HG02678 (cell line): ENCODE measurements at regions not wholly inside any gene's neighbourhood (a gene's known extent, or its start where the extent isn't known, plus 50 kb on each side); places are given as distances from the start of the nearest gene placed in this dataset.
A peak's percentile ranks its signal among the peaks of the same experiment; 100 is the strongest.
"Not testable (repeated sequence)": the region's sequence is repeated elsewhere in the genome, so short reads cannot be mapped to it uniquely, and the experiment has no call there.

ENCODE experiments used
- ATAC-seq: cut with Tn5 transposase; IDR thresholded peaks from one replicate; pipeline ENCODE4 v1.9.1; 2021; ENCODE audit warnings: mild to moderate bottlenecking, moderate library complexity; ENCODE audit not compliant: unreplicated experiment

DNA sequence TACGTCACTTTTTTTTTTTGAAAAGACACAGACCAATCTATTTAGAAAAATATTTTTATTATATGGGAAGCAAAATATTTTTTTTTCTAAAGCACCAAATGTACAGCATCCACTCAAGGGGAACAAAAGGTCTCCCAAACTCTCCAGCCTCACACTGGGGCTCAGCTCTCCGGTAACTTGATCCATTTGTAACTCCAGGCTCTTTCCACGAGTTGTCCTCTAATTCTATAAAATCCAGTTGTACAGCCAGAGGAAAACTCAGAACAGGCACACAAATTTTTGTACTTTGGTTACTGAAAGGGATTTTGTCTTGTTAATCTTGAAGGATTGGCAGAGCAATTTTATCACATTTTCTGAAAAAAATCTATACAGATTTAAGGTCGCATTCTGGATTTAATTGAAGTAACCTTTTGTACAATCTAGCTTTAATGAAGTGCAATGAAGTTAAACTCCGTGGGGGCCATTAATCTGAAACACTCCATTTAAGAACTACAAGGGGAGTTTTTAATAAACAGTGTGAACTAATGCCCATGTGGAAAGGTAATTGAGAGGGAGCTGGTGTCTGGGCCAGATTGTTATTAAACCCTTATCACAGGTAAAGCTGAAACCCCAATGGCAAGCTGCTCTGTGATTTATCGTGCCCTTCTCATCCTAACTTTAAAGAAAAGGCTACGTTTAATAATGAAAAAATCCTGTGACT, 161.2 kb upstream of the FRG1 start:
- ATAC-seq: no peak

DNA sequence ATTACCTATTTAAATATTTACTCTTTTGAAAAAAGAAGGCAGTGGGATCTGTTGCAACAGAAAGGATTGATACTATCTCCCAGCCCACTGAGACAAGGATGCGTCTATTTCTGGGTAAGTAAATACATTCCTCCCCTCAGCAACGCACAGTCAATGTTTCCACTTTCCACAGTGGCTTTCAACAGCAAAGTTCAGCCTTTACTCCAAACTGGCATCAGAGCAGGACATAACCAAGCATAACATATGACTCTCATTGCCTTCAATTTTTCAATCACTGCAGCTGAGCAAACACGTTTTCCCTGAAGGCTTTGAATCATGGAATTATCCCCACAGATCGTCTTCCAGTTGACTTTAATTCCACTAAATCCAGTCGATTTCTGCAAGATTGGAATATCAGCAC, 160.3 kb upstream of the FRG1 start:
- ATAC-seq: no peak

DNA sequence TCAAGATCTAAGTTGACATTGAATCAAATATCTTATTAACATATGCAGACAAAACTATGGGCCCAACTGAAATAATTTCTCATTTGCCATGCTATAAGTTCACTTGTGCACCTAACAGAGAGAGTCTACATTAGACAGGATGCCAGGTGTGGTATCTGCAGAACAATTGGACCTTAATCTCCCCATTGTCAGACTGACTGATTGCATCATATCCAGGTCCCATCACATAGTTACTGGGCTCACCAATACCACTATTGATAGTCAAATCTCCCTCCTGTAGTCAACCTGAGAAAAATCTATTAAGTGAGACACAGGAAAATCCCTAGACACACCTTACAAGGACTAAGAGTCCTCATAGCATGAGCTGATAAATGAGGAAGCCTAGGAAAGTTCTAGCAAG, 156.0 kb upstream of the FRG1 start:
- no peak for ATAC-seq

DNA sequence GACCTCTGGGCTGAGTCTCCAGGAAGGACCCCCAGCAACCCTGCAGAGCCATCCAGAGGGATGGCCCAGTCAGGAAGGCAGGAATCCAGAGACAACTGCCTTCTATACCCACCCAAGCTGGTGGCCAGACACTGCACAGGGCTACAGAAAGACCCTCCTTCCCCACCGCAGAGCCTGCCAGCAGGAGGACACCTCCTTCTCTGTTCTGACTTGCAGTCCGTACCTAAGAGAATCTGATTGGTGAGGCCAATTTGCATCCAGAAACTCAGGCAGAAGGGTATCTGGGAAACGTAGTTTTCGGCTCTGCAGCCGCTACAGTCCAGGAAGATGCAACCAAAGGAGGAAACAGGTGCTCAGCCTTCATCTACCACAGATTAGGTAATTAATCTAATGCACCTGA, 155.4 kb upstream of the FRG1 start:
- no peak for ATAC-seq

DNA sequence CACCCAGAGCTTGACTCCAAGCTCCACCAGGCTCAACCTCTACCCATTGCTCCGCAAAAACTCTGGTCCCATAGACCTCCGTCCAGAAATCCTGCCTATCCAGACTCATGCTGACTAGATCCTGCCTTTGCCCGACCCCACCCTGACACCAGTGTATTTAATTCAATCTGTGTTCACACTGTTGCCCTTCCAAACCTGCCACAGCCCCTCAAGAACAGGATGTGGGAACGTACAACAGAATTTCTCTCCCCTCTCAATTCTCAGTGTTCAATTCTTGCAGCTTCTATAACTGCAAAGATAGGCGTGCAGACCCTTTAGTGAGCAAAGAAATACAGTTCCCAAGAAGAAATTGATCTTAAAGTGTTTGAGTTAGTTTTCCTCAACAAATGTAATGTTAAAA, 154.2 kb upstream of the FRG1 start:
- no peak for ATAC-seq

DNA sequence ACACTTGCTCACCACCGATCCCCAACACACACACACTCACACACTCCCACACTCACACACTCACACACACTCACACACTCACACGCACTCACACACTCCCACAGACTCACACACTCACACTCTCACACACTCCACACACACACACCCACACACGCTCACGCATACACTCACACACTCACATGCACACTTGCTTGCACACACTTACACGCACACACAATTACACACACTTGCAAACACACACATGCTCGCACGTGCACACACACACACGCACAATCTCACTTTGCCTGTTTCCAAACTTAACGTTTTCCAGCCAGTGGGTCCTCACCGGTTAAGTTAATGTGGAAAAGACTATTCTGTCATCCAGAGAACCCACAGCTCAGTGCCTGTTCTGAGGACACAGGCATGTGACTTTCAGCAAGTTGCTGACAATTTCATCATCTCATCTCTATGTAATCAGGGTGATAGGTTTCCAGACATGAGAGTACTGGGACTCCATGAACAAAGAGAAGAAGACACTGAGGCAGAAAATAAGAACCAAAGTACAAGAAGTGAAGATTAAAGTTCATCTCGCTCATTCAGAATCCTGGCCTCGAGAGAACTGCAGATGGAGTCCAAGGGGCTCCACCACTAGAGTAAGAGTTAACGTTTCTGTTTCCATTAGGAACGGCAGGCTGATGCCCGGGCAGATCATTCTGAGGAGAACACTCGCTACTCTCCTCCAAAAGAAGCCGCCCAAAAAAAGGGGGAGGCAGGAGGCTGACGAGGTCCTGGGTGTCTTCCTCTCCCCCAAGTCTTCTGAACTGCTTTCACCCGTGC, 153.2 kb upstream of the FRG1 start:
- ATAC-seq: no peak

DNA sequence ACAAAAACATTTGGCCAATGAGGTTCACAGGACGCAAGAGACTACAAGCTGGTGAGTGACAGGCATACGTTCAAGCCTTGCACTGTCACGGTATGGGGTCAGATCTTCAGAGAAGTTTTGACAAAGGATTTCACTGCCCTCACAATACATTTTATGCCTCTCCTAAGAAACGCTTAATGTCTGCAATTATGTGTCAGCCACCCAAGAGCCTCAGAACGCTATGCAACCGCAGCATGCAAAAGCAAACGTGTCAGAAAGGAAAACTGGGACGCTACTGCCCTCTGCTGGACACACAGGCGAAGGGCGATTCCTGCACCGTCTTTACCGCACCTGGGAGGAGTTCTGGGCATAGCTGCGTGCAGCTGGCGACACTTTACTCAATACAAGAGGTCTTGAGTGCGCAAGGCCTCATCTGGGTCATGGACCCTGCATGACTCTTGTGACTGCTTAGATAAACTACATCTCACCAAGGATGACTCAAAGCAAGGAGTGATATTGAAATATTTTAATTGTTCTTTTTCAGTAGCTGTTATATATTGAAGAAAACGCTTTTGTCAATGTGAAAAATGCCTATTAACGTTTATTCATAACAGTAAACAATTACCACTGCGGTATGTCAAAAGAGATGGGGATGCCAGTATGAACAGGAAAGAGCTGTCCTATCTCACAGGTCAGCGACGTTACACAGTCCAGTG, 147.6 kb upstream of the FRG1 start:
- ATAC-seq: peak; percentile 90

DNA sequence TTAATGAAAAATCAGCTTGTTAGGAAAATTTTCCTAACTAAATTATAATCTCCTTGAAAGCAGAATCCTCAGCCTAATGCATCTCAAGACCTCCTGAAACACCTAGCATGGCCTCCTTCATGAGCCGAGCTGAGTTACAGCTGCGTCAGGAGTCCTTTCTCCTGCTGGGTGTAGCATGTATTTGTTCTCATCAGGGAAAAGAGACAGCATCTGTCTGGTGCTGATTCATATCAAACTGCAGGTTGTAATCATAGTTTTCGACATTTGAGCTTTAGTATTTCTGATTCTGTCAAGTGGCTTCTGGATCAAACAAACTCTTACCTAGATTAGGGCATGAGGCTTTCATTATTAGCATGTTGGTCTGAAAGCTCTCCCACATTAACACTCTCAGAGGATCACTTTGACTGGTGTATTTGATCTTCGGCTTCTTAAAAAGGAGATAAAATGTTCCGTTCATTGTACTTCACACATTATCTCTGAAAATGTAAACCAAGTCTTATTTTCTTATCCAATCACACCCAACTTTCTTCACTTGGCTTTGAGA, 140.1 kb upstream of the FRG1 start:
- ATAC-seq: no peak

DNA sequence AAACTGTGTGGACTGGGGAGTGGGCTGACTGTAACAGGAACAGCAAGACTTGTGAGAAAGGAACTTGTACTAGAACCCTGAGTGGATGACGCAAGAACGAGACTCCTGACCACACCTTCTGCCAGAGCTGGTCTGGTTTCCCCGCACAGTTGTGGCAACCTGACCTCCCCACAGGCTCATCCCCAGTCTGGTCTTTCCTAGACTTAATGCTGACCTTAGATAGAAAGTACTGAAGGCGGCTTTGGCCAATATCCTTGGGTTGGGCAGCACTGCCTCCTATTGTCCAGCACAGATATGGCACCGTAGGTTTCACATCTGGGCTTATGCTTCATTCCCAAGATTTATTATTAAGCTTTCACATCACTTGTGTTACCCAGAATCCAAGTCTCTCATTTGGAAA, 137.8 kb upstream of the FRG1 start:
- no peak for ATAC-seq

DNA sequence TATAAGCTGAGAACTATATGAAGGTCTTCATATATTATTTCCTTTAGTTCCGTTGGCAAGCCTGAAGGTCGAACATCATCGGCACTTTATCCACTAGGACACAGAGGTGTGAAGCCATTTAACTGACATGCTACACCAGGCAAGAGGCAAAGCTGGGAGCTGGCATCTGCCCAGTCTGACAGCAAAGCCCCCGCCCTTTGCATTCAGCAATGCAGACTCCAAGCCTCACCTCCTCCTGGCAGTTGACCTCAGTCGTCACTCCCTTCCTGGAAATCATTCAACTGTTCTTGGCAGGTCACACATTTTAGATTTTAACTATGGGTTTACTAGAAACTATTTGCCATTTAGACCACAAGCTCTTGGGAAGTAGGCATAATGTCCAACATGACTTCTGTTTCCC, 135.8 kb upstream of the FRG1 start:
- no peak for ATAC-seq

DNA sequence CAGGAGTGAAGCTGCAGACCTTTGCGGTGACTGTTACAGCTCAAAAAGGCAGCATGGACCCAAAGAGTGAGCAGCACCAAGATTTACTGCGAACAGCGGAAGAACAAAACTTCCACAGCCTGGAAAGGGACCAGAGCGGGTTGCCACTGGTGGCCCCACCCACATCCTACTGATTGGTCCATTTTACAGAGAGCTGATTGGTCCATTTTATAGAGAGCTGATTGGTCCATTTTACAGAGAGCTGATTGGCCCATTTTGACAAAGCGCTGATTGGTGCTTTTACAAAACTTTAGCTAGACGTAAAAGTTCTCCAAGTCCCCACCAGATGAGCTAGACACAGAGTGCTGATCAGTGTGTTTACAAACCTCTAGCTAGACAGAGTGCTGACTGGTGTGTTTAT, 134.2 kb upstream of the FRG1 start:
- ATAC-seq: no peak

DNA sequence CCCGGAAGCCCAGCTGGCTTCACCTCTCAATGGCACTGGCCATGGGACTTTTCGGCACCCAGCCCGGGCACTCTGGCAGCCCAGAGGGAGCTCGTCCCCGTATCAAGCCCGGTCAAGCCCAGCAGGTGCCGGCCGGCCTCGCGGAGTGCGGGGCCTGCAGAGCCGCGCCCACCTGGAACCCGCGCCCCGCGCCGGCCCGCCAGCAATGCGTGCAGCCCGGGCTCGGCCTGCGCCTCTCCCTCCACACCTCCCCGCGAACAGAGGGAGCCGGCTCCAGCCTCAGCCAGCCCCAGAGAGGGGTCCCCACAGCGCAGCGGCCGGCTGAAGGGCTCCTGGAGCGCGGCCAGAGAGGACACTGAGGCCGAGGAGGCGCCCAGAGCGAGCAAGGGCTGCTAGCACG, 133.6 kb upstream of the FRG1 start:
- ATAC-seq: no peak

DNA sequence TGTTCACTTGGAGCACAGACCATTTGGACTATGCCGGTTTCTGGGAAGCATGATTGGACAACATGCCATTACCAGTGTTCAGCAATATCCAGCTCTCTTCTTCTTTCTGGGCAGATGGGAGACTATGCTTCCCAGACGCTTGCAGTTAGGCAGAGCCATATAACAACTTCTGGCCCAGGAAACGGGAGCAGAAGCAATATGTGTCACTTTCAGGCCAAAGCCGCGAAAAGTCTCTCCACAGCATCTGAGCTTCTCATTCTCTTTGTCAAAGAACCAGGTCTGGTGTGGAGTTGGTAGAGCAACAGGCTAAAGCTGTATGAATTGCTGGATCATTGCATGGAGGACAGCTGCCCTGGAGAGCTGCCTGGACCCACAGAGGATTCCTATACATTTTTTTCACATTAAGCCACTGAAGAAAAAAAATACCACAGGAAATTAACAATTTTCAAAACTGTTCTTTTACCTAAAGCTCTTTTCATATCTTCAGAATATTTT, 131.4 kb upstream of the FRG1 start:
- ATAC-seq: no peak

DNA sequence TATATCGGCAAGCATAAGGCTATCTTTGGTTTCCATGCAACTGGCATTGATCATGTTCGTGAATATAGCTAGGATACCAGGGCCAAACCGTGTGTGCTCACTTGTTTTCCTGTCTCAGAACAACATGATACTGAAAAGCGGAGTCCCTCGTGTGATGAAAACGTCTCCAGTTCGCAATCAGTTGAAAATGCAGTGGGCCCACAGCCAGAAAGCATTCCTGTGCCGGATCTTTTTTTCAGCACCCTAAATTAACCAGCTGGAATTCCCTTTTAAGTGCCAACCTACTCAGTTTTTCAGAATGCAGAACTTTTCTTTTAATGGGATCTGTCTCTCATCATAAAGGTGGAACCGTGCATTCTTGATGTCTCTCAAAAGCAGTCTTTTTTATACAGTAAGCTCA, 130.8 kb upstream of the FRG1 start:
- no peak for ATAC-seq

DNA sequence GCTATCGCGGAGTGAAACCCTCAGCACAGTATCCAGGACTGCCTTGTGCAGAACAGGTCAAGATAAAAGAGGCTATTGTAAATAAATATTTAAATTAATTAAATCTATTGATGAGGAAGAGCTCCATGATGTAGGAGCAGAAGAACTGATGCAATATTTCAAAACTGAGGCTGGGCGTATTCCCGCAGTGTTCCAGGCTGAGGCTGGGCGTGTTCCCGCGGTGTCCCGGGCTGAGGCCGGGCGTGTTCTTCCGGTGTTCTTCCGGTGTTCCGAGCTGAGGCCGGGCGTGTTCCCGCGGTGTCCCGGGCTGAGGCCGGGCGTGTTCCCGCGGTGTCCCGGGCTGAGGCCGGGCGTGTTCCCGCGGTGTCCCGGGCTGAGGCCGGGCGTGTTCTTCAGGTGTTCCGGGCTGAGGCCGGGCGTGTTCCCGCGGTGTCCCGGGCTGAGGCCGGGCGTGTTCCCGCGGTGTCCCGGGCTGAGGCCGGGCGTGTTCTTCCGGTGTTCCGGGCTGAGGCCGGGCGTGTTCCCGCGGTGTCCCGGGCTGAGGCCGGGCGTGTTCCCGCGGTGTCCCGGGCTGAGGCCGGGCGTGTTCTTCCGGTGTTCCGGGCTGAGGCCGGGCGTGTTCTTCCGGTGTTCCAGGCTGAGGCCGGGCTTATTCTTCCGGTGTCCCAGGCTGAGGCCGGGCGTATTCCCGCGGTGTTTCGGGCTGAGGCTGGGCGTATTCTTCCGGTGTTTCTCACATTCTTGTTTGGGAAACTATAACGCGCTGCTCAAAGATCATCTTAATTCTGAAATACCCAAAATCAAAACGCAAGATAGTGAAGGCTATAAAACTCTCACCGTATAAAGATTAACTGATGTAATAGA, 130.1 kb upstream of the FRG1 start:
- ATAC-seq: not testable (repeated sequence)

DNA sequence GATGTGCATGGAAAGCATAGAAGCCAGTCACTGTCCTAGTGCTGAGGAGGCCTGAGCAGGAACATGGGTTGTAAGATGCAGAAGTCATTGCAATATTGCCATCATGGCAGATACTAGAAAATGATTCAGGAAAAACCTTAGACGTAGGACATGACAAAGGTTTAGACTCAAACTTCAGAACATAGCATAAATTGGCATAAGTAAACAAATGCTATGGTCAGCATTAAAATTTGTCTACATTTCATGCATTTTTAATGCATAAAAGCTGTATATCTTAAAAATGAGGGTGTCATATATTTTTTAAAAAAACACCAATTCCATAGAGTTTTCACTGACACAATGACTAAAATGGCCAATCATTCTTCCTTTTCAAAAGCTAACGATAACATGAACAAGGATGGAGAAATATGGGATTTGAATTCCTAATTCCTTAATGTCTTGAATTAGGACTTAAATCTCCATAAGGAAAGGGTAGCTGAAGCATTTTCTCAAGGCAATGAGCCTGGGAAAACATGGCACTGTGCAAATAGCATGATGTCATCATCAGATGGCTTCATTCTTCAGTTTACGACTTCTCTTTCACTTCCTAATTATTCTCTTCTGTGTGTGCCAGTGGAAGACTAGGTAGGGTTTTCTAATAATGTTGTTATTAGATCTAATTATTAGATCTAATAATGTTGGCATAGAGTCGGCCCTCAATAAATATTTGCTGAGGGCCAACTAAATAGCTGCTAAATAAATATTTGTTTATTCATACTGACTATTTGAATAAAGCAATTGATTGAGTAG, 125.1 kb upstream of the FRG1 start:
- no peak for ATAC-seq

DNA sequence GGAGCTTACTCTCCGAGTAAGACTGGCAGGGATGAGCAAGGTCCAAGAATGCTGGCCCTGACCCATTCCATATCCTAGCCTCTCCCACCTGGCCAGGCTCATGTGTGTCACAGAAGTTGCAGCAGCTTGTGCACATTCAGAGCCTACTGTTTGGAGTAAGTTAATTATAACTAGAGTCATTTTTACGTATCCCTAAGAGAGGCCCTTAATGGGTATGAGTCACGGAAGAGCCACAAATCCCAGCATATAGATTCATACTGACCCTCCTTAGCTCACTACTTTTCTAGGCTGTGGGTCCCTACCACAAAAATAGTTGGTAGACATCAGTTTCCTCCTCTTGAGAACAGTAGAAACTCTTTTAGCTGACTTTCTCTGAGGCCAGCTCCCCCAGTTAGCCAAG, 118.3 kb upstream of the FRG1 start:
- no peak for ATAC-seq

DNA sequence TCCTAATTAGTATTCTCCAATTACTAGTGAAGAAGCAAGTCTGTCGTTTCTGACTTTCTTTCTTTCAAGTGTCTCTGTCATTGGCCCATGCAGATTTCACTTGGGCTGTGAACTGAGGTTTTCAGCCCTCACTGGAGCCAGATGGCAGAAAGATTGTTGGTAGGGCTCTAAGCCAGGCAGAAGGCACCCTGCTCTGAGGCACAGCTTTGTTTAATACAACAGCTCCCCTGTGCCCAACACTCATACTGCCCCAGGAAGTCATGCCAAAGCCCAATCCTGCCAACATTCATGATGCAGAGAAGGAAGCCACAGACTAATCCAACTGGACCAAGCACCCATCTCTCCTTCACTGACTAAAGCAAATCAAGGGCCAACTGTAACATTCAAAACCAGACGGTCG, 117.1 kb upstream of the FRG1 start:
- no peak for ATAC-seq

DNA sequence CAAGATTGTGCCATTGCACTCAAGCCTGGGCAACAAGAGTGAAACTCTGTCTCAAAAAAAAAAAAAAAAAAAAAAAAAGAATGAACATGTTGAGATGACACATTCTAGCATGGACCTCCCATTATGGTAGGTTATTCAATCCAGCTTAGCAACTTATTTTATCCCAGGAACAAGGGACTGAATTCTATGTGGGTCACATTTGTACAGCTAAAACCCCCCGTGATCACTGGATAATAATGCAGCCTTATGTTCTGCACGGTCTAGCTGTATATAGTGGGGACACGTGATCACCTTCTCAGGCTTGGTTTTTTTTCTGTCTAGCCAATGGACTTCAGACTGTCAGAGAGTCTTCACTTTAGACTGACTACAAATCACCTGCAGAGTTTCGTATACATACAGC, 115.2 kb upstream of the FRG1 start:
- no peak for ATAC-seq

DNA sequence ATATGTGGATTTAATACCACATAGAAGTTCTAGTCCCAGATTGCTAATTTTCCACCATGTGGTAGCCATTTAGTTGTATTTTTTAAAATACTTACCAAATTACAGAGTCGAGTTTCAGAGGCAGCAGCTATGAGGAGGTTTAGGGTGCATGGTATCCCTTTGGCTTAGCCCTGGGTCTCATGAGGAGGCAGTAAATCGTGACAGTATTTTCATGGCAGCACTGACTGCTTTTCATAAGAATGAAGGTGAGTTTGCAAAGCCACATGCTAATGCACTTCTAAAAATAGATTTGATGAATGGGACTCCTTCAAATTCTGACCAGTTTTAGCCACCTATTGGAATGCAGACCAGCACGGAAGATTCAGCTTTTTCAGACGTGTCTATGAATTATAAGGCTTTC, 114.0 kb upstream of the FRG1 start:
- ATAC-seq: no peak
